BJ (cell line): ENCODE measurements at regions not wholly inside any gene's neighbourhood (a gene's known extent, or its start where the extent isn't known, plus 50 kb on each side); places are given as distances from the start of the nearest gene placed in this dataset.
A peak's percentile ranks its signal among the peaks of the same experiment; 100 is the strongest.

ENCODE experiments used
- CTCF ChIA-PET: fragments of 350-600 bp; formaldehyde crosslinking; extraction: SDS; loops from one replicate; lab custom pipeline; 2021; ENCODE audit warnings: antibody characterized with exemption, inconsistent platforms; lab: Yijun Ruan, JAX
- POLR2A ChIA-PET: fragments of 300-600 bp; sonication (Branson Sonifier 250); formaldehyde crosslinking; extraction: SDS; loops from one replicate; lab custom pipeline; 2021; ENCODE audit warnings: antibody characterized with exemption; lab: Charles Lee
- DNase-seq: peaks from one replicate; pipeline ENCODE4 v3.0.0-alpha.2; 2011; ENCODE audit warnings: low read depth
- H3K27me3 ChIP-seq: 2 replicates; pipeline ENCODE4 v1.6.0; 2011; ENCODE audit warnings: low read length; ENCODE audit not compliant: control insufficient read depth, insufficient read depth
- H3K36me3 ChIP-seq: 2 replicates; pipeline ENCODE4 v1.5.1; 2011; ENCODE audit warnings: low read length; ENCODE audit not compliant: control insufficient read depth, insufficient read depth
- H3K4me3 ChIP-seq: 2 replicates; pipeline ENCODE4 v1.5.1; 2011; ENCODE audit warnings: low read depth, mild to moderate bottlenecking, control low read depth, low read length
- CTCF ChIP-seq: IDR thresholded peaks from 2 replicates; pipeline ENCODE4 v1.5.1; 2011; ENCODE audit warnings: low read depth, mild to moderate bottlenecking, control low read depth, inconsistent platforms, low read length, moderate library complexity; ENCODE audit not compliant: insufficient read depth

DNA sequence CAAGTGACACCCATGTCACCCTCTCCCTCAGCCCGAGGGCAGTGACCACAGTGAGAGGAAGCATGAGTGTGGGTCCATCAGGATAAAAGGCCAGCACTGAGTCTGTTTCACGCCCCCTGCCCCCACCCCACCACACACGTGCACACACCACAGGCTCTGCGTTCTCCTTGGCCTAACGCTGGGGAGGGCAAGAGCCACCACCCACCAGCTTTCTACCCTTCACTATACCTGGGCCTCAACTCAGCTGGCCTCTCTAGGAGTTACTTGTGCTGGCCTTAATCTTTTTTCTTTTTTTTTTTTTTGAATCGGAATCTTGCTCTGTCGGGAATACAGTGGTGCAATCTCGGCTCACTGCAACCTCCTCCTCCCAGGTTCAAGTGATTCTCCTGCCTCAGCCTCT, 140.5 kb downstream of the ZFP36L2 start:
- ChIA-PET POLR2A (interaction anchor here (0.9 kb wide), 1 partner anchor 141 kb away, joined by 3 read pairs; the partner anchor contains the start of gene ZFP36L2), CTCF (interaction anchor here (0.9 to 1.2 kb wide), 4 partner anchors 29 to 144 kb away, joined by 3 to 5 read pairs (median 3); no protein-coding TSS in a partner anchor)
- Histone ChIP-seq H3K36me3 (no peaks in the 10 kb centered on the region), H3K4me3 (no peak overlapping the region), H3K27me3 (no peaks in the 10 kb centered on the region)
- no peak for TF ChIP-seq CTCF
- no peak for DNase-seq

- CTCF ChIA-PET = no interaction called here
- Histone ChIP-seq H3K4me3 (no peak overlapping the region), H3K27me3 (no peaks in the 10 kb centered on the region), H3K36me3 (no peaks in the 10 kb centered on the region)
- DNase-seq = no peak
- TF ChIP-seq CTCF = no peak
- POLR2A ChIA-PET = no interaction called here
Observed at GRCh38 chr2:43085505-43085904, 140.9 kb downstream of the ZFP36L2 start.

DNA sequence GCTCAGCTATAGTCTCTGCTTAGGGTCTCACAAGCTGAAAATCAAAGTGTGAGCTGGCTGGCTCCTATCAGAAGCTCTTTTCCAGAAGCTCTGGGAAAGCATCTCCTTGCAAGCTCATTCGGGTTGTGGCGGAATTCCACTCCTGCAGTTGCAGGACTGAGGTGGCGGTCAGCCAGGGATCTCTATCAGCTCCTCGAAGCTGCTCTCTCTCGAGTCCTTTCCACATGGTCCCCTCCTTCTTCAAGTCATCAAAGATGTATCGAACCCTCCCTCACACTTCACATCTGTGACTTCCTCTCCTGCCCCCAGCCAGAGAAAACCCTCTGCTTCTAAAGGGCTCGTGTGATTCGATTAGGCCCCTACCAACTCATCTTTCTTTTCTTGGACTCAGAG, 141.7 kb downstream of the ZFP36L2 start:
- ChIA-PET POLR2A (interaction anchor here (0.5 to 0.6 kb wide), 3 partner anchors 14 to 197 kb away, joined by 6 to 8 read pairs (median 8); partner anchors contain the start of gene ZFP36L2), CTCF (interaction anchor here (0.9 to 2.7 kb wide), 4 partner anchors 21 to 142 kb away, joined by 3 to 14 read pairs (median 9); partner anchors contain the start of gene ZFP36L2)
- Histone ChIP-seq H3K36me3 (no peaks in the 10 kb centered on the region), H3K27me3 (no peaks in the 10 kb centered on the region), H3K4me3 (no peak overlapping the region)
- no peak for DNase-seq
- no peak for TF ChIP-seq CTCF

- TF ChIP-seq CTCF = no peak
- DNase-seq = peak; percentile 59
- H3K36me3 ChIP-seq = no peaks in the 10 kb centered on the region
- CTCF ChIA-PET = interaction anchor here (0.5 to 2.7 kb wide), 6 partner anchors 22 to 468 kb away, joined by 3 to 14 read pairs (median 6); partner anchors contain the start of gene ZFP36L2
- POLR2A ChIA-PET = interaction anchor here (0.6 kb wide), 3 partner anchors 134 to 196 kb away, joined by 3 to 8 read pairs (median 8); partner anchors contain the start of gene ZFP36L2
- H3K4me3 ChIP-seq = no peak overlapping the region
- no peaks in the 10 kb centered on the region for H3K27me3 ChIP-seq
Observed at GRCh38 chr2:43083710-43084698, 142.4 kb downstream of the ZFP36L2 start.
